Neural cell (in vitro differentiated cells): ENCODE measurements at regions not wholly inside any gene's neighbourhood (a gene's known extent, or its start where the extent isn't known, plus 50 kb on each side); places are given as distances from the start of the nearest gene placed in this dataset.

ENCODE experiments used
- H2AFZ ChIP-seq: fragments of 200-600, 300-800 bp; sonication (generic), shearing (Covaris generic); 2 replicates; pipeline ENCODE4 v1.6.0; 2014; ENCODE audit warnings: low read depth, mild to moderate bottlenecking, antibody characterized with exemption, low read length, moderate library complexity
- H3F3A ChIP-seq: fragments of 200-600 bp; shearing (Covaris generic); 2 replicates; pipeline ENCODE4 v1.6.1; 2016; ENCODE audit warnings: mild to moderate bottlenecking, moderate library complexity, mixed read lengths, antibody characterized with exemption, low read length; ENCODE audit not compliant: insufficient read depth, poor library complexity, severe bottlenecking
- H3K27ac ChIP-seq: fragments of 200-600, 300-800 bp; sonication (generic), shearing (Covaris generic); 2 replicates; pipeline ENCODE4 v1.5.1; 2014; ENCODE audit warnings: mild to moderate bottlenecking, low read length, moderate library complexity
- H3K27me3 ChIP-seq: fragments of 300-800, 200-600 bp; sonication (generic), shearing (Covaris generic); 2 replicates; pipeline ENCODE4 v1.6.0; 2014; ENCODE audit warnings: mild to moderate bottlenecking, low read depth, low read length, moderate library complexity; ENCODE audit not compliant: insufficient read depth
- H3K36me3 ChIP-seq: fragments of 300-800, 200-600 bp; sonication (generic), shearing (Covaris generic); 2 replicates; pipeline ENCODE4 v1.5.1; 2014; ENCODE audit warnings: mild to moderate bottlenecking, antibody characterized with exemption, low read length, moderate library complexity; ENCODE audit not compliant: insufficient read depth
- H3K4me2 ChIP-seq: fragments of 300-800, 200-600 bp; sonication (generic), shearing (Covaris generic); 2 replicates; pipeline ENCODE4 v1.6.0; 2014; ENCODE audit warnings: mild to moderate bottlenecking, low read length
- H3K4me3 ChIP-seq: fragments of 300-800, 200-600 bp; sonication (generic), shearing (Covaris generic); 2 replicates; pipeline ENCODE4 v1.5.1; 2014; ENCODE audit warnings: mild to moderate bottlenecking, low read length, moderate library complexity
- H3K79me2 ChIP-seq: fragments of 200-600 bp; shearing (Covaris generic); replicated peaks from 2 replicates; pipeline ENCODE4 v1.6.0; 2014; ENCODE audit warnings: mild to moderate bottlenecking, low read length, moderate library complexity; ENCODE audit not compliant: insufficient read depth
- H3K9ac ChIP-seq: fragments of 300-800, 200-600 bp; sonication (generic), shearing (Covaris generic); 2 replicates; pipeline ENCODE4 v1.6.1; 2016; ENCODE audit warnings: mild to moderate bottlenecking, low read length, mixed read lengths
- H3K9me2 ChIP-seq: fragments of 200-600 bp; shearing (Covaris generic); 2 replicates; pipeline ENCODE4 v1.6.1; 2016; ENCODE audit warnings: mild to moderate bottlenecking, low read length, mixed read lengths; ENCODE audit not compliant: insufficient read depth
- H3K9me3 ChIP-seq: fragments of 200-600, 300-800 bp; sonication (generic), shearing (Covaris generic); 2 replicates; pipeline ENCODE4 v1.6.1; 2016; ENCODE audit warnings: mild to moderate bottlenecking, mixed run types, low read length, moderate library complexity, mixed read lengths
- H4K20me1 ChIP-seq: fragments of 200-600 bp; shearing (Covaris generic); 2 replicates; pipeline ENCODE4 v1.6.1; 2016; ENCODE audit warnings: mild to moderate bottlenecking, mixed run types; ENCODE audit not compliant: insufficient read depth
- CTCF ChIP-seq: fragments of 450-650 bp; IDR thresholded peaks from 2 replicates; pipeline ENCODE4 v1.5.1; 2014; ENCODE audit warnings: antibody characterized with exemption, mild to moderate bottlenecking, moderate library complexity; ENCODE audit not compliant: poor library complexity, severe bottlenecking
- EP300 ChIP-seq: fragments of 450-650 bp; conservative IDR thresholded peaks from 2 replicates; pipeline ENCODE4 v1.6.1; 2014; ENCODE audit warnings: antibody characterized with exemption, mild to moderate bottlenecking, moderate library complexity; ENCODE audit not compliant: poor library complexity, severe bottlenecking
- EZH2 ChIP-seq: fragments of 200-600, 300-800 bp; shearing (Covaris generic), sonication (generic); IDR thresholded peaks from 2 replicates; pipeline ENCODE4 v1.6.1; 2014; ENCODE audit warnings: antibody characterized with exemption, low read length, borderline replicate concordance, mild to moderate bottlenecking; ENCODE audit not compliant: insufficient read depth, poor library complexity, severe bottlenecking
- MXI1 ChIP-seq: fragments of 450-650 bp; conservative IDR thresholded peaks from 2 replicates; pipeline ENCODE4 v1.6.1; 2014; ENCODE audit warnings: antibody characterized with exemption, mild to moderate bottlenecking; ENCODE audit not compliant: poor library complexity, severe bottlenecking
- POLR2AphosphoS5 ChIP-seq: IDR thresholded peaks from 2 replicates; pipeline ENCODE4 v1.6.1; 2012
- RAD21 ChIP-seq: fragments of 450-650 bp; conservative IDR thresholded peaks from 2 replicates; pipeline ENCODE4 v1.6.1; 2014; ENCODE audit warnings: antibody characterized with exemption, mild to moderate bottlenecking, moderate library complexity
- SMC3 ChIP-seq: fragments of 450-650 bp; conservative IDR thresholded peaks from 2 replicates; pipeline ENCODE4 v1.6.1; 2014; ENCODE audit warnings: antibody characterized with exemption, mild to moderate bottlenecking, moderate library complexity; ENCODE audit not compliant: poor library complexity
- TAF1 ChIP-seq: IDR thresholded peaks from 2 replicates; pipeline ENCODE4 v1.6.1; 2012; ENCODE audit warnings: low read depth
- TF ChIP-seq, protein P1 (sequence below): IDR thresholded peaks from 2 replicates; pipeline ENCODE4 v1.6.1; 2012; ENCODE audit warnings: borderline replicate concordance

DNA sequence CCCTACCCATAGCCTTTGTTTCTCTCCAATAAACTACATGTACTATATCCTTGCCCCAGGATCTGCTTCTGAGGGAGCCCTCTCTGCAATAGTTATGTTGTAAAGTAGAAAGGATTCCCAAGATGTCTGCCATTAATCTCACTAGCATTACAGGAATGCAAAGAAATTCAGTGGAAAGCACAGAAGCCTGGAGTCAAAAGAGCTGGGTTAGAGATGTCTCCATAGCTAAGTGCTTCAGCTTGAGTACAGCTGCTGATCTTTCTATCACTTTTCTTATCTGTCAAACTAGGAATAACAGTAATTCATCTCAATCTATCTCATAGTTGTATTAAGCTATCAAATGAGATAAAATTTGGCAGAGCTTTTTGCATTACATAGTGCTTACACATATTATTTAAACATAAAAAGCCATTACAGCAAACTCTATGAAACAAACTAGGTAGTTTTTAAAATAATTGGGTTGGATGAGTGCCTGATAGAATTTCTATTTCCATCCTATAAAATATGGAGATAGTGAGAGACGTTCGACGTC is 799.5 kb upstream of the SEMA6D start:
- Histone ChIP-seq H3F3A (no peaks in the 10 kb centered on the region), H3K9ac (no peak overlapping the region), H3K27ac (no peak overlapping the region), H3K9me3 (no peaks in the 10 kb centered on the region), H3K4me2 (no peak overlapping the region), H3K36me3 (no peaks in the 10 kb centered on the region), H3K9me2 (no peaks in the 10 kb centered on the region), H2AFZ (no peak overlapping the region), H4K20me1 (no peaks in the 10 kb centered on the region), H3K4me3 (no peak overlapping the region), H3K79me2 (no peaks in the 10 kb centered on the region), H3K27me3 (no peaks in the 10 kb centered on the region)
- no peak for TF ChIP-seq EP300

GRCh38 chr15:46918462-46919140 is 798.7 kb upstream of the SEMA6D start:
- no peak overlapping the region for H2AFZ ChIP-seq
- no peak overlapping the region for H3K9ac ChIP-seq
- no peak for TF ChIP-seq MXI1
- TF ChIP-seq CTCF, result no peak
- no peak for TF ChIP-seq EP300
- TF ChIP-seq TAF1, result no peak
- no peaks in the 10 kb centered on the region for H3K27me3 ChIP-seq
- H3F3A ChIP-seq, result no peaks in the 10 kb centered on the region
- H3K4me2 ChIP-seq, result no peak overlapping the region
- H3K4me3 ChIP-seq, result no peak overlapping the region
- no peaks in the 10 kb centered on the region for H3K79me2 ChIP-seq
- no peaks in the 10 kb centered on the region for H3K9me3 ChIP-seq
- H3K27ac ChIP-seq, result no peak overlapping the region
- H3K9me2 ChIP-seq, result no peaks in the 10 kb centered on the region
- no peaks in the 10 kb centered on the region for H4K20me1 ChIP-seq
- H3K36me3 ChIP-seq, result no peaks in the 10 kb centered on the region

GRCh38 chr15:46921891-46922290 is 795.4 kb upstream of the SEMA6D start:
- H2AFZ ChIP-seq, result no peak overlapping the region
- no peak overlapping the region for H3K27ac ChIP-seq
- H3K4me2 ChIP-seq, result no peak overlapping the region
- no peak overlapping the region for H3K4me3 ChIP-seq
- TF ChIP-seq CTCF (no peak), POLR2AphosphoS5 (no peak), EZH2 (no peak), MXI1 (no peak), TAF1 (no peak), RAD21 (no peak), EP300 (no peak), SMC3 (no peak)
- TF ChIP-seq, protein P1, sequence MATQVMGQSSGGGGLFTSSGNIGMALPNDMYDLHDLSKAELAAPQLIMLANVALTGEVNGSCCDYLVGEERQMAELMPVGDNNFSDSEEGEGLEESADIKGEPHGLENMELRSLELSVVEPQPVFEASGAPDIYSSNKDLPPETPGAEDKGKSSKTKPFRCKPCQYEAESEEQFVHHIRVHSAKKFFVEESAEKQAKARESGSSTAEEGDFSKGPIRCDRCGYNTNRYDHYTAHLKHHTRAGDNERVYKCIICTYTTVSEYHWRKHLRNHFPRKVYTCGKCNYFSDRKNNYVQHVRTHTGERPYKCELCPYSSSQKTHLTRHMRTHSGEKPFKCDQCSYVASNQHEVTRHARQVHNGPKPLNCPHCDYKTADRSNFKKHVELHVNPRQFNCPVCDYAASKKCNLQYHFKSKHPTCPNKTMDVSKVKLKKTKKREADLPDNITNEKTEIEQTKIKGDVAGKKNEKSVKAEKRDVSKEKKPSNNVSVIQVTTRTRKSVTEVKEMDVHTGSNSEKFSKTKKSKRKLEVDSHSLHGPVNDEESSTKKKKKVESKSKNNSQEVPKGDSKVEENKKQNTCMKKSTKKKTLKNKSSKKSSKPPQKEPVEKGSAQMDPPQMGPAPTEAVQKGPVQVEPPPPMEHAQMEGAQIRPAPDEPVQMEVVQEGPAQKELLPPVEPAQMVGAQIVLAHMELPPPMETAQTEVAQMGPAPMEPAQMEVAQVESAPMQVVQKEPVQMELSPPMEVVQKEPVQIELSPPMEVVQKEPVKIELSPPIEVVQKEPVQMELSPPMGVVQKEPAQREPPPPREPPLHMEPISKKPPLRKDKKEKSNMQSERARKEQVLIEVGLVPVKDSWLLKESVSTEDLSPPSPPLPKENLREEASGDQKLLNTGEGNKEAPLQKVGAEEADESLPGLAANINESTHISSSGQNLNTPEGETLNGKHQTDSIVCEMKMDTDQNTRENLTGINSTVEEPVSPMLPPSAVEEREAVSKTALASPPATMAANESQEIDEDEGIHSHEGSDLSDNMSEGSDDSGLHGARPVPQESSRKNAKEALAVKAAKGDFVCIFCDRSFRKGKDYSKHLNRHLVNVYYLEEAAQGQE, result no peak
- no peaks in the 10 kb centered on the region for H3K9me2 ChIP-seq
- no peaks in the 10 kb centered on the region for H3F3A ChIP-seq
- H3K27me3 ChIP-seq, result no peaks in the 10 kb centered on the region
- no peaks in the 10 kb centered on the region for H3K36me3 ChIP-seq
- H3K9ac ChIP-seq, result no peak overlapping the region
- H4K20me1 ChIP-seq, result no peaks in the 10 kb centered on the region
- H3K9me3 ChIP-seq, result no peaks in the 10 kb centered on the region
- no peaks in the 10 kb centered on the region for H3K79me2 ChIP-seq
